Activated T-cell treated with anti-CD3 and anti-CD28 coated beads for 4 hours (primary cell): ENCODE measurements at regions not wholly inside any gene's neighbourhood (a gene's known extent, or its start where the extent isn't known, plus 50 kb on each side); places are given as distances from the start of the nearest gene placed in this dataset.

Experiments used
- DNase-seq: peaks from one replicate; pipeline ENCODE4 v3.0.0-alpha.2; 2020

DNA sequence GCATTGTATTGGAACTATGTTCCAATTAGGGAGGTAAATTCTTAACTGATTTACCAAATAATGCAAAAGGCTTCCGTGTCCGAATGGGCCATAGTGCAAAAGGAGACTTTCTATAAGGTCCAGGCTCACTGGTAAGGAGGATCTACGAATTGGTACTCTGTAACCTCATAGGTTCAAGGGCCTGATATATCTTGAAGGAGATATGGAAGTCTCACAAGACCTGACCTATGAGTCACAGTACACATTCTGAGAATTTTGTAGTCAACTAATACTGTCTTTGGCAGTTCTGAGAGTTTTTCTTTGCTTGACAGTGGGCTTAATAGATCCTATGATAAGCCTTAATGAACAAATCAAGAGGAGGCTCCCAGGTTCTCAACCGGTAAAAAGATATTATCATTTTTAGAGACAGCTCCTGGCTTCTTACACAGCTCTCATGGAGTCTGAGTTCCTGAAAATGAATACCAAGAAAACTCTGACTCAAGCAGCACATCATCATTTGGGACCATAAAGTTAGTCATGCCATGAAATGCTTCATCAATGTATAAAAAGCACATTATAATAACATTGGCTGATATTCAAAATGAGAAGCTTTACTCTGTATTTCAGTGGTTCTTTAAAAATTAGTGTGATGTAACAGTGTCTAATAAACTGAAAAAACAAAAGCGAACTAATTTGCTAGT lies 1275.2 kb upstream of the CRIM1 start:
- no peak for DNase-seq

DNA sequence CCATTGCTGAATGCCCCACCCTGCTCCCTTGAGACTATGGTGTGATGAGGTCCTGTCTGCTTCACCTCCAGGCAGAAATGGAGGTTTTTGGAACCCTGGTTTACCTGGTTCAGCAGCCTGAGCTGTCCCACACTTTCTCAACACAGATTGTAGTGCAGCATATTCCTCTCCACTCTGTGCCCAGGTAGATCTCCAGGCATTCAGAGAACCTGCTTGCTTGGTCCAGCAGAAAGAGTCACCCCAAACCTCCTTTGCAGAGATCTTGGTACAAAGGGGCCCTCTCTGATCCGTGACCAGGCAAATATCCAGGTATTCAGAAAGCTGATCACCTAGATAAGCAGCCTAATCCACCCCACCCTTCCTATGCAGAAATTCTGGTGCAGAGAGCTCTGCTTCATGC lies 1288.2 kb upstream of the CRIM1 start:
- DNase-seq = no peak

DNA sequence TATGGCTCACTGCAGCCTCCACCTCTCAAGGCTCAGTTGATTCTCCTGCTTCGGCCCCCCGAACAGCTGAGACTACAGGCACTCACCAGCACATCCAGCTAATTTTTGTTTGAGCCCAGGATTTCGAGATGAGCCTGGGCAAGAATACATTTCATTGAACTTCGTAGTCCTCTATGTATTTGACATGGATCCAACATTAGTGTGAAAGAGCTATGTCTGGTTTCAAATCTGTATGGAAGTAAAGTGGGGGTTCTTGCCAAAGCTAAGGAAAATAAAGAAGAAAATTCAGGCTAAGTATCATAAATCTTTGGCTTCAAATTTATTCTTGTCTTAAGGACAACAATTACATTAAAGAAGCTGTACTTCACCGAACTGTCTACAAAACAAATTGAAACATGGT lies 1291.7 kb upstream of the CRIM1 start:
- DNase-seq = no peak

DNA sequence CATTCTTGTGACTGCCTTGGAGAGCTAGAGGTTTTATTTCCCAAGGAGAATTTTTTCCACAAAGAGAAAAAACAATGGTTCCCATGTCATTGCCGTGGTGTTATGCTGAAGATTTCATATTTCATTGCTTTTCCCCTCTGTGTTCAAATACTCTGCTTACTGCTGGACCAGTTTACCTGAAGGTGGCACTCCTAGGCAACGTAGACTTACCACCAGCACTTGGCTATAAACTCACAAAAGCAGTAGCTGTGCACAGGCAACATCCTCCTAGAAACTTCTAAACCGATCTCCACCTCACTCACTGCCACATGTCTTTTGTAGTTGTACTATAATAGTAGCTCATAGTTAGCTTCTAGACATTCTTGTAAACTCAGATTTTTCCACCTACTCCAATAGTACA lies 1319.7 kb upstream of the CRIM1 start:
- no peak for DNase-seq

DNA sequence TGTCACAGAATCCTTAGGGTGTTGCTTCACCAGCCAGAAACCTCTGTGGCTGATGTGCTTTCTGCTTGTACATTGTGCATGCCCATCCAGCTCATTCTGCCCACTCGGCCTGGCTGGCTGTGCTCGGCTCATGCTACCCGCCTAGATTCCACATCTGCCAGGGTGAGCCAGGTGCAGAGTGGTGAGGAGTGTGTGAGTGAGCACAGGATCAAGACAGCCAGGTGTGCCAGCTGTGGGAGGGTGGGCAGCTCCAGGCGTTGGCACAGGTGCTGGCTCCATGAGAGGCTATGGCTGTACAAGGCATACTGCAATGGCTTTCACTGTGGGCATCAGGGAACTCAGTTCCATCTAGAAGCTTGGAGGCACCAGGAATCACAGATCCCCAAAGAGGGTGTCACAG lies 1321.8 kb upstream of the CRIM1 start:
- no peak for DNase-seq

DNA sequence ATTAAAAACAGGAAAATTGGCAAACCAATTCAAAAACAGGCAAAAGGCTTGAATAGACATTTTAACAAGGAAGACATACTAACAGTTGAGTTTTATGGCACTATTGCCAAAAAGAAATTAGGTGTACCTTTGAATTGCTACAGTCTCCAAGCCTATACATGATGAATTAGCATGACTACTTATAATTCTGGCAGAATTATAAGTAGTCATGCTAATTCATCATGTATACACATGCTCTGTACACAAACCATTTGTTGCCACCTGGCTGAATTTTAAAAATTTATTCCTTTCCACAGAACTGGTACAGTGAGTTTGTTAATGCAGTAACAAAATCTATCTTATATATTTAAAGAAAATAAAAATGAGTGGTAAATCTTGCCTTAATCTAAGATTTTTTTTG lies 1332.0 kb upstream of the CRIM1 start:
- DNase-seq = no peak

DNA sequence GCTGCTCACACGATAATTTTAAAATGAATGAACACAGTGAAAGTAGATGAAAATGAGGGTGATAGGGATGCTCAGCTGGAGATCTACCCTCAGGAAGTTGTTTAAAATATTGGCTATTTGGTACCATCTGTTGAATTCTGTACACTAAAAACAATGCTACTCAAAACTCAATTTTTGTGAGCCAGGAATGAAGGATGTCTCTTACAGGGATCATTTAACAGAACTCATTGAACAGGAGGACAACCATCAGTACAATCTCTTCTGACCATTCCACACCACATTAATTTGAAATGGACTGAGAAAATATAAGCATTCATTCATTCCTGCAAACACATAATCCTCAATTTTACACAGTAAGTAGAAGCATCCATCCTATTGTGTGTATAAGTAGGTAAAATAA lies 1355.1 kb upstream of the CRIM1 start:
- no peak for DNase-seq

DNA sequence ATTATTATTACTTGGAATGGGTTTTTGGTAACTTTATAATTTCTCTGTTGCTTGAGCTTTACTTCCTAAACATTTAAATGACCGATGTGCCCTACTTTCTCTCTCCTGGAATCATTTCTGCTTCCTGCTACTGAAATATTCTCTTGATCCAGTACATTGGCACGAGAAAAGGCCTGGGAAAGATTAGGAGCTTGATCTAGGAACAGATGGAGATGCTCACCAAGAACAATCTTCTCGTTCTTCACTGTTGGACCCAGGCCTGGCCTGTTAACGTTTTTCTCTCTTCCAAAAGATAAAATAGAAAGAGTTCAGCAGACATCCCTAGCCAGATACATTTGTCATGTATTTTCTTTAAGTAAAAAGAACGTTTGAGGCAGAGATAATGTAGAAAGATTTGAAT lies 1356.8 kb upstream of the CRIM1 start:
- no peak for DNase-seq

DNA sequence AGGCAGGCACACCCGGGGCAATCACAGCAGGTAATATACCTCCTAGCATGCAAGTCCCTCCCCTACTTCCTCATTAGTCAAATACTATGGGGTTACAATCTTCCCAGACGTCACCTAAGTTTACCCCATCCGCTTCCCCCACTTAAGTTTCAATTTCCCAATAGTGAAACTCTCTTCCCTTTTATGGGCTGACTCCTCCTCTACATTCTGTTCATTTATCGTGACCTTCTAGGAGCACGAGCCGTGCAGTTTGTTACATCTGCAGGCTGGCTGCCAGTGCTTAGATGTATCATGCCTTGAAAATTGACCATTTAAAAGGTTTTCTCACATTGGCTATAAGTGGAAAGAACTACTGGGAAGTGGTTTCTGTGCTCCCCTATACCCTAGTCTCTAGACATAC lies 1357.8 kb upstream of the CRIM1 start:
- no peak for DNase-seq

DNA sequence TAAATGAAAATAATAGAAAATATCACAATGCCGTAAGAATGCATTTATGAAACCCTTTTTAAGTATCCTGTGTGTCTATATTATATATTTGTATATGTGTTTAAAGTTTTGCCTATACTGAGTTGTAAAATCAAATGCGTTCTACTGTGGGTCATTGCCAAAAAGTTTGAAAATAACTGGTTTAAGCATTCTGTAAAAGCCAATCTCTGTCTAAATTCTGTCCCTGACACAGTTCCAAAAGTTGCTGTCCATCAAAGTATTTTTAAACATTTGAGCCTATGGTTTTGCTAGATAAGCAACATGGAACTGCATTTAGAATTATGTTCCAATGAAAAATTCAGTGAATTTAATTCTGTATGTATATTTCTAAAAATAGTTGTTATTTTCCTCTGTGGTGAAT lies 1360.4 kb upstream of the CRIM1 start:
- no peak for DNase-seq

DNA sequence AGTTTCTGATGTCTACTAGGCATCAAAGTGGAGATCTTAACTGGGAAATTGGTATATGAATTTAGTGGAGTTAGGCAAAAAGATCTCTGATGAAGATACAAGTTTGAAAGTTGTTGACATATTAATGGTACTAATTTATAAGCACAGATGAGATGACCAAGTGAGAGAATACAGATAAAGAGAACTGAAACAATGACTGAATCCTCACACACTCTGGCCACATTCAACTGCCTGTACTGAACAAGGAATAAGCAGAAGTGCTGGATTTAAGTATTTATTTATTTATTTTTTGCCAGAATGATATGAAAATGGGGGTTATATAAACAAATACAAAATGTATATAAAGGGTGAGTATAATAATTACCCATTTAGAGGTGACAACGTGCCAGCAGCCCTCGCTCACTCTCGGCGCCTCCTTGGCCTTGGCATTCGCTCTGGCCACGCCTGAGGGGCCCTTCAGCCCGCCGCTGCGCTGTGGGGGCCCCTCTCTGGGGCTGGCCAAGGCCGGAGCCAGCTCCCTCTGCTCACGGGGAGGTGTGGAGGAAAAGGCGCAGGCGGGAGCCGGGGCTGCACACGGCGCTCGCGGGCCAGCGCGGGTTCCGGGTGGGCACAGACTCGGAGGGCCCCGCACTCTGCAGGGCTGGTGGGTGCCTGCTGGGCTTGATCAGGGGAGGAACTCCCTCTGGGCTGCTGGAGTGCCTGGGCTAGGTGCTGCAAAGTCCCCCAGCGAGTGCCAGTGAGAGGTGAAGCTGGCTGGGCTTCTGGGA lies 1363.9 kb upstream of the CRIM1 start:
- no peak for DNase-seq

DNA sequence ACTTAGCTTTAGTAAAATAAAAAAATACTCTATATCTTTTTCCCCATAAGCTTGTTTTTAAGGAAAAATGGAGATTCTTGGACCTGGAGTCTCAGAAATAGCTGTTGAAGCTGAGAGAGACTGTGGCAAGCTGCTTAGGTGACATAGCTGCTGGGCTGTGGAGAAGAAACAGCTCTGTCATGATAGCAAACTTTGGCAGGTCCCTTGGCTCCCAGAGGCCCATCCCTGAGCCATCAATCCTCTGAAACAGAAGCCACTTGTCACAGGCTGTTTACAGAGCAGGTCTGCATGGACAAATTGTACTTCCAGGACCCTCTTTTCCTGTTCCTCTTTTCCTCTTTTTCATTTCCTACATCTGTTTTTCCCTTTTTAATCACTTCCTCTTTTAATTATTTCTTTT lies 1370.1 kb upstream of the CRIM1 start:
- no peak for DNase-seq

DNA sequence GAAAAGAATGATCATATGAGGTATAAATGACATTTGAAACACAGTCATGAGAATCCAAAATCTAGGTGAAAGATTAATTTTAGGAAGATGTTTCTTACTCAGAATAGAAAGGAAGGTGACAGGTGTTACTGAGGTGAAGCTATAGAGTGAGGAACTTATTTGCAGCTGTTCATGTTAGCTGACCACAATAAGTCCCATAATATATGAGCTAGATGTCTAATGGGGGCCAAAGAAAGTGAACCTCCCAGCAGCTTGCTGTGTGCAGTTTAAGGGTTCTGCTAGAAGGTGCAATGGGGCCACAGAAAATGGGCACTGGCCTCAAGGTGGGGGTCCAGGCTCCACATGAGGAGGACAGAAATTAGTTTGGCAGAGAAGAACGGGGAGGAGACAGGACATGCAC lies 1374.9 kb upstream of the CRIM1 start:
- no peak for DNase-seq

DNA sequence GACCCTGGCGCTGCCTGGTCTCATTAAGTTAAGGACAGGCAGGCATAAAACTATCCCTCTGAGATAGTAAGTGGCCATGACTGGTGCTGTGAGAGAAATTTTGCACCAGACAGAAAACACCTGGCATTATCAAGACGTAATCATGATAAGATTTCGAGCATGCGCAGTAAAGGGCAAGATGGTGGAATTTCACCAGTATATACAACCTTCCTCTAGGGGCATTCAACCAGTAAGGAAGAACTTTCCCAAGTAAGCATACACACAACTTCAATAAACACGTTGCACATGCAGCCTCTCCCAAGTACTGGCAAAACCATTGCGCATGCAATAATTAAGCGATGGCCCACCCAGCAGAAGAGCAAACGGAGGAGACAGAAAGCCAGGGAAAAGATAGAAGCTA lies 1376.4 kb upstream of the CRIM1 start:
- DNase-seq = no peak

DNA sequence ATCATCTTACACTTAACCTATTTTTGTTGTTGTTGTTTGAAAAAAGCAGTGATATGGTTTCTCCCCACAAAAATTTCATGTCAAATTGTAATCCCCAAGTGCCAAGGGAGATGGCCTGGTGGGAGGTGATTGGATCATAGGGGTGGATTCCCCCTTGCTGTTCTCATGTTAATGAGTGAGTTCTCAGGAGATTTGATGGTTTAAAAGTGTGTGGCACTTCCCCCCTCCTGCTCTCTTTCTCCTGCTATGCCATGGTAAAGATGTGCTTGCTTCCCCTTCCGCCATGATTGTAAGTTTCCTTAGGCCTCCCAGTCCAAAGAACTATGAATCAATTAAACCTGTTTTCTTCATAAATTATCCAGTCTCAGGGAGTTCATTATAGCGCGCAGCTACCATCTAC lies 1362.7 kb upstream of the FAM98A start:
- no peak for DNase-seq

DNA sequence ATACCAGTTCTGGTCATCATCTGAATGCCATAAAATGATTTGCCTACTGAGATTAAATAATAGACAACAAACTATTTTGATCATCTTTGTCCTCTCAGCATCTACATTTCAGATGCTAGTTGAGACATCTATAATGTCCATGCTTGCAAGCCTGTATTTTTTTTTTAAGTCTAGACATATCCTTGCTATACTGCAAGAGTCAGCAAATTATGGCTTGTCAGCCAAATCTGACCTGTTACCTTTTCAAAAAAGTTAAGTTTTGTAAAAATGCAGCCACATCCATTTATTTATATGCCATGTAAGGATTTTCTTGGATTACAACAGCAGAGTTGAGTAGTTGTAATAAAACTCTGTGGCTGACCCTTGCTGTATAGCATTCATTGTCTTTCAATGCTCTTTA lies 1355.7 kb upstream of the FAM98A start:
- DNase-seq = no peak

DNA sequence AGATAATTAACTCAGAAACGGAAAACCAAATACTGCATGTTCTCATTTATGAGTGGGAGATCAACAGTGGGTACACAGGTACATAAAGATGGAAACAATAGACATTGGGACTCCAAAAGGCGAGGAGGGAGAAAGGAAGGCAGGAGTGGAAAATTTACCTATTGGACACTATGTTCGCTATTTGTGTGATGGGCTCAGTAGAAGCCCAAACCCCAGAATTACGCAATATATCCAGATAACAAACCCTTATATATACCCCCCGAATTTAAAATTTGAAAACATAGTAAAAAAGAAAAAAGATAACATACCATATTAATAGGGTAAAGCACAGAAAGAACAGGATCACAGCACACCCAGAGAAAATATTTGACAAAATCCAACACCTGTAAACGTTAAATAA lies 1351.7 kb upstream of the FAM98A start:
- no peak for DNase-seq

DNA sequence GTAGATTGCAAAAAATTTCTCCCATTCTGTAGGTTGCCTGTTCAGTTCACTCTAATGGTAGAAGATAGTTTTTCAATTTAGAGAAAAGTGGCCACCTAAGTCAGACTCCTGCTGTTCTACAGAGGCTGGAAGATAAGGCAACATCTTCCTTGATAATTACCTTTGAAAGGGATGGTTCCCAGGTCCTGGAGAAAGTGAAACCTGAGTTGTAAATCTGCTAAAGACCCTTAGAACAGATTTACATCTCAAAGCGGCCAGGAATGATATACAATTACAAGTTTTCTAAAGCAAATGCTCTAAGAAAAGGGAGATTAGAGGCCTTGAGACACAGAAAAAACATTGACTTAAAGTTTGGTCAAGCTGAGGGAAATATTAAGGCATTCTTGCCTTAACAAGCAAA lies 1350.2 kb upstream of the FAM98A start:
- DNase-seq = no peak

DNA sequence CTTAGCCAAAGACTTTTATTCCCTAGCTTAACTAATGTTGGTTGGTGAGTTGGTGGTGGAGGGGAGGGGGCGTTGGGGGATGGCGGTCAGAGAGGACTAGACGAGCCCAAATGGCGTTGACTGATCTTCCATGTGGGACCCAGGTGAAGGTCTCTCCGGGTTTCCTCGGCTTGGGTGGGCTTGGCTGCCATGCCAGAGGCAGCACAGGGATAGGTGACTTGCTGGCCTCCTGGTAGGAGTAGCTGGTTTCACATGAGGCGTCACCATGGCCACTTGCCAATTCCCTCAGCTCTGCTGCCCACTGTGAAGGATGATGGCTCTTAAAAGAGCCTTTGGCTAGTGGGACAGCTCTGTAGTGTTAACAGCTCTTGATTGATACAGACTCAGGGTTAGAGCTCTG lies 1337.0 kb upstream of the FAM98A start:
- DNase-seq = no peak

DNA sequence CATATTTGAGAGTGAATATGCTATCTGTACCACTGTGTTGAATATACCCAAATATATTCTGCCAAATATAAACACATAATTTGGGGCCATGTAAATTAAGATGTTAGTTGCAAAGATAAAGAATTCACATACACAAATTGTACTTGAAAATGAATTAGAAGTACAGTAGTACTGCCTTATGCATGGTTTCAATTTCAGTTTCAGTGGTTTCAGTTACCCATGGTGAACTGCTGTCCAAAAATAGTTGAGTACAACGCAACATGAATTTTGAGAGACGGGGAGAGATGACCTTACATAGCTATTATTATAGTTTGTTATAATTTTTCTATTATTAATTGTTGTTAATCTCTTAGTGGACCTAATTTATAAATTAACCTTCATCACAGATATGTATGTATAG lies 1313.0 kb upstream of the FAM98A start:
- DNase-seq = no peak

DNA sequence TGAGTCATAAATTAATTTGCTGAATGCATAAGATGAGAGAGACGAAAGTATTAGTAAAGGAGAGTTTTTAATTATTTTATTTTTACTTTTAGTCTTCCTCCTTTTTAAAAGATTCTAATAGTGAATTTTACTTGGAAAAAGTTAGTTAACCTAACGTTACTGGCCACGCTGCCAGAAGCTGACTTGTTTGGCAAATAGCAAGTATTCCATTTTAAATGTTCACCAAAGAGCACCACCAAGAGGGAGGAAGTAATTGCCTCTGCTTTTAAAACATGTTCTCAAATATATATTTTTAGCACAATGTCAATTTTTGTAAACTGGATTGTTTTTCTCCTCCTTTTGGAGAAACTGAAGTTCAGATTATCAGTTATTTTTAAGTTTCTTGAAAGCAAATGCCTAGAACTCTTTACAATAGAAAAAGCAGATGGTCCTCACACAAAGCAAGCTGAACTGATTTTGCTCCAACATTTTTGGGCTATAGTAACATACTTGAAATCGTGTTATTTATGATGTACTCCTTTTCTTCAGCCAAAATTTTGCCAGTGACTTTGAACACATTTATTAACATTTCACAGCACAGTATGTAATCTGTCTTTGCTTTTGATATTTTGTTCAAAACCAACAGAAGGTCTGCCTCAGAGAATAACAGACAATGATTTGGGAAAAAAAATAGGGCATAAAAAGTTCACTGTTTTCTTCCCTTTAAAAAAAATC lies 1311.0 kb upstream of the FAM98A start:
- no peak for DNase-seq

DNA sequence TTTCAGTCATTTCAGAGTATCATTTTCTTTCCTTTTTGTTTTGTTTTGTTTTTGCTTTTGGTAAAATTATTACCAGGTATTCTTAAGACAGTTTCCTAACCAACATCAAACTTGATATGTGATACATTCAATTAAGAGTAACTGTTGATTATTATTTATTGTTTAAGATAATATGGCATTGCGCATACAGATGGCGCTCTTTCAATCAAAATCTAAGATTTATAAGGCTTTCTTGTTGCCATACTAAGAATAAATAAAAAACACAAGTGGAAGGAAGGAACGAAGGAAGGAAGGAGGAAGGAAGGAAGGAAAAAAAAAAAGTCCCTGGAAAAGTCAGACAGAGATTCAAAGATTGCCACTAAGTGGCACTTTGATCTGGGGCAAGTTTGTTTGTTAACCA lies 1308.7 kb upstream of the FAM98A start:
- DNase-seq = no peak

DNA sequence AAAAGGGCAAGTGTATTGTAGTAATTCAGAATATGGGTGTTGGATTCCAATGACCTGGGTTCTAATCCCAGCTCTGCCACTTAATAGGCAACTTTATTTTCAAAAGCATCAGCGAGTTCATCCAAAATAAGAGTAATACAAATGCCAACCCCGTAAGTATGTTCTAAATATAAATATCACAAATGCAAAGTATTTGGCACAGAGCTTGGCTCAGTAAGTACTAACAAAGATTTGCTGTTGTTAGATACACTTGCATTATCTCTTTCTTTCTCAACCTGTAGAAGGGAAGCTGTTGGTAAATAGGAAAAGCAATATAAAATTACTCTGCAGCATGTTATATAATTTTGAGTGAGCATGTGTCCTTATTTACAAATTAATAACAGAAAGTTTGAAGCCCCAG lies 1302.6 kb upstream of the FAM98A start:
- DNase-seq = no peak

DNA sequence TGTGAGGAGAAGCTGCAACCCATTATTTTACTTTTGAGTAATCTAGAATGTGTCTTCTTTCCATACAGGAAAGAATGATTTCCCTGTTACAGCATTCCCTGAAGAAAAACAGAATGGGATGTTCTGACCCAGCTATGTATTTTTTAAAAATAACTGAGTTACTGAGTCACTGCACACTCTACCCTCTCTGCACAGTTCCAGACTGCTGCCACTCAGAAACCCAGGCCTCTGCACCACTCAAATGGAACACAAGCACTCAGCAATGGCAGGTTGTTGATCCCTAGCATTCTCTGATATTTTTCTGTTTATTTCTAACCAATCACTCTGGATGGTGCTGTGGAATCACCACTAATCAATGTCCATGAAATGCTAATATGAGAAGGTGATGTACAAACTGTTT lies 1300.0 kb upstream of the FAM98A start:
- no peak for DNase-seq
